ENCODE measurements at regions not wholly inside any gene's neighbourhood (a gene's known extent, or its start where the extent isn't known, plus 50 kb on each side); places are given as distances from the start of the nearest gene placed in this dataset.

DNA sequence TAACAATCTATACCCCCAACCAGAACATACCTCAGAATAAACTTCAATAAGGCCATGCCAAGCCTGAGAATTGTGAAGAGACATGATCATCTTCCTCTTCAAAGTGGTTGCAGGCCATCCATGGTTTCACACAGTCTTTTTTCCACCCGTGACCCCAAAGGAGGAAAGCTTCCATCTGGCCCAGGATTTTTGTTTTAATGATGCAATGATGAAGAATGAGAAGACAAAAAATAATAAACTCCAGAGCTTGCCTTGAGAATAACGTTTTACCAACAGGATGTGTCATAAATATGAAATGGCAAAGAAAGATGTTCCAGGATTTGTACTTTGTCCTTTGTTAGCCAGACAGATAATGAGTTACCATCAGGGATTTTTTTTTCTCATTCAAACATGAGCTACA is 201.9 kb downstream of the WNT5A start:
- TF ChIP-seq CTCF (IDR thresholded peaks at IDR 0.05; ENCODE audit: control extremely low read depth, extremely low read depth, low read depth, missing control alignments) = no peak
- CTCF ChIA-PET = interaction anchor here (1.0 kb wide), 1 partner anchor 33 kb away, joined by 3 read pairs; no protein-coding TSS in a partner anchor
- DNase-seq (ENCODE audit: extremely low spot score) = no peak
- POLR2A ChIA-PET = no interaction called here

DNA sequence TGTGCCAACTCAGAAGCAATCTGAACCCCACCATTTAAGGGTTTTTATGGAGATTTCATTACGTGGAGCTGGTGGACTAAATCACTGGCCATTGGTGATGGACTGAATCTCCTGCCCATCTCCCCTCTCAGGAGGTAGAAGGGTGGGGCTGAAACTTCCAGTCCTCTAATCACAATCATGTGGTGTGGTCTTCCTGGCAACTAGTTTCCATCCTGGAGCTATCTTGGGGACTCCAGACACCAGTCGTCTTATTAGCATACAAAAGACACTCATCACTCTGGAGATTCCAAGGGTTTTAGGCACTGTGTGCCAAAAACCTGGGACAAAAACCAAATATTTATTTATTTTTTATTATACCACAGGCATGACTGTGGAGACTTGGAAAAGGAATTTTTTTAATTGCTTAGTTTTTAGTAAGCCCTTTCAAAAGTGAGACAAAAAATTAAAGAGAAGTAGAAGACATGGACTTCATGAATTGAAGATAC is 203.6 kb downstream of the WNT5A start:
- POLR2A ChIA-PET = no interaction called here
- DNase-seq (ENCODE audit: extremely low spot score) = no peak
- no peak for TF ChIP-seq CTCF (IDR thresholded peaks at IDR 0.05; ENCODE audit: control extremely low read depth, extremely low read depth, low read depth, missing control alignments)
- CTCF ChIA-PET = interaction anchor here (1.5 kb wide), 1 partner anchor 13 kb away, joined by 3 read pairs; no protein-coding TSS in a partner anchor

DNA sequence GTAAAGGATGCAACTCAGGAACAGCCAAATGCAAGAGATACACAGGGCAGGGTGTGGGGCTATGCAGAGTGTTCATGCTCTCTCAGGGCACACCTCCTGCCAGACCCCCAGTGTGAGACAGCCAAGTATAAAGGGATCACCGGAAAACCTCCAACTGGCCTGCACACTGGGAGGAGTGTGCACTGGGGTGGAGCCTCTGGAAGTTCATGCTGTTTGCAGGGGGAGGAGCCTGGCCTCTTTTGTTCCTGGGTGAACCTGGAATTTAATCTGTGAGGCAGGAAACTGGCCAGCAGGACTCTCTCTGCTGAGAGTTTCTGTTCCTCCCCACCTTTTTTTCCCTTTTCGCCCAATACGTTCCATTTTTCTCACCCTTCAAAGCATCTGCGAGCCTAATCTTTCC is 204.1 kb downstream of the WNT5A start:
- POLR2A ChIA-PET = no interaction called here
- CTCF ChIA-PET = interaction anchor here (1.2 to 1.5 kb wide), 2 partner anchors 10 to 12 kb away, joined by 3 read pairs; no protein-coding TSS in a partner anchor
- DNase-seq (ENCODE audit: extremely low spot score) = no peak
- TF ChIP-seq CTCF (IDR thresholded peaks at IDR 0.05; ENCODE audit: control extremely low read depth, extremely low read depth, low read depth, missing control alignments) = no peak

DNA sequence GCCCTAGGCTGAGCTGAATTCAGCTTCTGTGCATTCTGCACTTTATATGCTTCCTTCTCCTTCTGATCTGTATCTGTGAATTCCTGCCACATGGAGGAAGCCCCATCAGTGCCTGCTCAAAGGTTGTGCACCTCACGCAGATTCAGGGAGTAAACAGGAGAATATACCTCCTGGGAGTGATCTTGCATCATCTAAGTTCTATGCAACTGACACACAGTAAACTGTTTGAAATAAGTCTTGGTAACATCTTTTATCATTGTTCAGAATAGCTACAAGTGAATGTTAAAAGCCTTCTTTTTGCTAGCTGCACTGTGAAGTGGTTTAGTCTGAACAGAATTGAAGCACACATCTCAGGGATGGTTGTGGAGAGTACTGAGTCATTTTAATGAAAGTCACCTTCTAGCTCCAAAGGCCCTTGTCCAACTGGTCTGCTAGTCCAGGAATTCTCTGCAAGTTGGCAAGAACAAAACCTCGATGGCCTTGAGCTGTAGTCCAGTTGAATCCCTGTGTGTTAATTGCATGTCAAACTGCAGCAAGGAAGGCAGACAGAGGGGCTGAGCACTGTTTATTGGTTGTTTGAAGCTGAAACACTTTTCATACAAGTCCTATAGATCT is 215.0 kb downstream of the WNT5A start:
- POLR2A ChIA-PET = no interaction called here
- TF ChIP-seq CTCF (IDR thresholded peaks at IDR 0.05; ENCODE audit: control extremely low read depth, extremely low read depth, low read depth, missing control alignments) = no peak
- DNase-seq (ENCODE audit: extremely low spot score) = no peak
- CTCF ChIA-PET = interaction anchor here (1.5 to 1.8 kb wide), 3 partner anchors 8 to 13 kb away, joined by 4 to 6 read pairs (median 5); no protein-coding TSS in a partner anchor

DNA sequence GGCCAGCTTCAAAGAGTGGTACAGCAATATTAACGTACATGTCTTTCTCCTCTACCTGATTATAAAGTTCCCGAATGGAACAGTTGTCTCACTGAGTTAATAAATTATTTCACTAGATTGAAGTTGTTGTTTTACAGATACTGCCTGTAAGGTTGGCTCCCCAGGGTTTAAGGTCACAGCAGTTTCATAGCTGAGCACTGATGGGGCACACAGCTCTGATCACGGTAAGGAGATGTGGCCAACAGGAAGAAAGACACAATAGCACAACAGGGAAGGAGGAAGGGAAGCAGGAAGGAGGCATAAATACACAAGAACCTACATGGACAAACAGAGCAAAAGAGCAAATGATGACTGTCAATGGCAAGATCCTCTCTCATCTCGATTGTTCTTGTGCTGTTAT is 215.6 kb downstream of the WNT5A start:
- POLR2A ChIA-PET = no interaction called here
- CTCF ChIA-PET = interaction anchor here (1.1 to 1.8 kb wide), 3 partner anchors 9 to 23 kb away, joined by 3 to 5 read pairs (median 4); no protein-coding TSS in a partner anchor
- no peak for TF ChIP-seq CTCF (IDR thresholded peaks at IDR 0.05; ENCODE audit: control extremely low read depth, extremely low read depth, low read depth, missing control alignments)
- no peak for DNase-seq (ENCODE audit: extremely low spot score)

GRCh38 chr3:55270976-55271375 is 216.1 kb downstream of the WNT5A start:
- no peak for TF ChIP-seq CTCF (IDR thresholded peaks at IDR 0.05; ENCODE audit: control extremely low read depth, extremely low read depth, low read depth, missing control alignments)
- ChIA-PET CTCF (interaction anchor here (1.1 to 1.8 kb wide), 3 partner anchors 12 to 22 kb away, joined by 3 to 4 read pairs (median 3); no protein-coding TSS in a partner anchor), POLR2A (no interaction called here)
- DNase-seq (ENCODE audit: extremely low spot score) = no peak
